ENCODE measurements at regions not wholly inside any gene's neighbourhood (a gene's known extent, or its start where the extent isn't known, plus 50 kb on each side); places are given as distances from the start of the nearest gene placed in this dataset.

DNA sequence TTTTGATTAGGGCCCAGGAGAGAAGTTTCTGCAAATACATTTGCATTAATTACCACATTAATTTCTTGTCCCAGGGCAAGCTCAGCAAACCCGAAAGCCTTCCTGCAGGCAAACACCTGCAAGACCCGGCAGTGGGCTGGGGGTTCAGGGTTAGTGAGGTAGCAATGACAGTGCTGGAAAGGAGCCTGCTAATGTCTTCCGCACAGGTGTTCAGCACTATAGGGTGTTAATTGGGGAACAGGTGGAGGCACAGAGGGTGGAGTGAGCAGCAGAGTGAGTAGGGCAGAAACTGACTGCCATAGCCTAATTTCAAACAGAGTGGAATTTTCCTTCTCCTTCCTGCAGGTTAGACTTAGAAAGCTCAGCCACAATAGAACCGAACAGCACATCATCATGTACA is 50.9 kb upstream of the UBASH3B start:
- DNase-seq, result no peak
- TF ChIP-seq, protein P1, sequence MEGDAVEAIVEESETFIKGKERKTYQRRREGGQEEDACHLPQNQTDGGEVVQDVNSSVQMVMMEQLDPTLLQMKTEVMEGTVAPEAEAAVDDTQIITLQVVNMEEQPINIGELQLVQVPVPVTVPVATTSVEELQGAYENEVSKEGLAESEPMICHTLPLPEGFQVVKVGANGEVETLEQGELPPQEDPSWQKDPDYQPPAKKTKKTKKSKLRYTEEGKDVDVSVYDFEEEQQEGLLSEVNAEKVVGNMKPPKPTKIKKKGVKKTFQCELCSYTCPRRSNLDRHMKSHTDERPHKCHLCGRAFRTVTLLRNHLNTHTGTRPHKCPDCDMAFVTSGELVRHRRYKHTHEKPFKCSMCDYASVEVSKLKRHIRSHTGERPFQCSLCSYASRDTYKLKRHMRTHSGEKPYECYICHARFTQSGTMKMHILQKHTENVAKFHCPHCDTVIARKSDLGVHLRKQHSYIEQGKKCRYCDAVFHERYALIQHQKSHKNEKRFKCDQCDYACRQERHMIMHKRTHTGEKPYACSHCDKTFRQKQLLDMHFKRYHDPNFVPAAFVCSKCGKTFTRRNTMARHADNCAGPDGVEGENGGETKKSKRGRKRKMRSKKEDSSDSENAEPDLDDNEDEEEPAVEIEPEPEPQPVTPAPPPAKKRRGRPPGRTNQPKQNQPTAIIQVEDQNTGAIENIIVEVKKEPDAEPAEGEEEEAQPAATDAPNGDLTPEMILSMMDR (IDR thresholded peaks at IDR 0.05; ENCODE audit: low read depth, low read length), result no peak
- Histone ChIP-seq H3K27me3 (ENCODE audit: insufficient read depth, low read depth, severe bottlenecking) (peaks cover 59% of the 10 kb centered on the region), H3K27ac (no peak overlapping the region), H3K36me3 (no peaks in the 10 kb centered on the region), H3K4me3 (ENCODE audit: low read depth, low read length) (no peak overlapping the region), H3K9me3 (ENCODE audit: severe bottlenecking) (no peaks in the 10 kb centered on the region)

DNA sequence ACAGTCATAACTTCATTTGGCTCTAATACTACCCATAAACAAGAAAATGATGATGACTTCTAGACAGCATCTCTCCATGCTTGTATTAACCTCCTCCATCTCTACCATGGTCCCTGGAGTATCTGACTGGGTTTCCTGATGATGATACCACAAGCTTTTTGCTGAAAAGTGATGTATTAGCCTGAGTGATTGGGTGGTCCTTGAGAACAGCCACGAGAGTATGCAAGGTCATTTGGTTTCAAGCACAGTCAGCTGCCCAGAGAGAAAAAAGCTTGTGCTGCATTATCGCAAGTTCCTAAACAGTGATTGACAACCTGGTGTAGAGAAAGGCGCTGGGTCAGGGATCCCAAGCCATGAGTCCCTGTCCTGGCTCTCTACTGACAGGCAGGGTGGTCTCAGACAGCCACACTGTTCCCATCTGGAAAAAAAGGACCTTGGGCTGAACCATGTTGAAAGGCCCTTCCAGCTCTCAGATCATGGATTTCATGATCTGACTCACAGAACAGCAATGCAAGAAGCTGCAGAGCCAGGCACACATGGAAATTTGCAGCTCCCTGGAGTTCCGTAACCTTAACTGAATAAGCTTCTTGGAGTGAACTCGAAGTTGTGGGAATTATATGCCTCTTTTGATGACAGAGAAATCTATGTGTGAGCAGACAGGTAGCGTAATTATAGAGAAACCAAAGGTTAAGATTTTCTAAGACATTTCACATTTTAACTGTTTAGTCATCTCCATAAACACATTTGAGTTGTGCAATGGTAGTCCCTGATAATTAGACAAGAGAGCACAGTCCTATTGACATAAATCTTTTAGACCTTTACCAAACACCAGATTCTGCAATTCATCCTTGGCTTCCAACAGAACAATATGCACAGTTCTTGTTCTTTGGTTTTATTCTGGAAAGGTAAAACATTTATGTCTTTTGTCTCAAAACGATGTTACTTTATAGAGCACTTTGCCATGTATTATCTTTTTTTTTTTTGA is 54.1 kb upstream of the UBASH3B start:
- no peak overlapping the region for H3K4me3 ChIP-seq (ENCODE audit: low read depth, low read length)
- no peak for DNase-seq
- TF ChIP-seq, protein P1 (IDR thresholded peaks at IDR 0.05; ENCODE audit: low read depth, low read length), result no peak
- no peaks in the 10 kb centered on the region for H3K36me3 ChIP-seq
- peaks cover 70% of the 10 kb centered on the region for H3K27me3 ChIP-seq (ENCODE audit: insufficient read depth, low read depth, severe bottlenecking)
- no peaks in the 10 kb centered on the region for H3K9me3 ChIP-seq (ENCODE audit: severe bottlenecking)
- no peak overlapping the region for H3K27ac ChIP-seq

DNA sequence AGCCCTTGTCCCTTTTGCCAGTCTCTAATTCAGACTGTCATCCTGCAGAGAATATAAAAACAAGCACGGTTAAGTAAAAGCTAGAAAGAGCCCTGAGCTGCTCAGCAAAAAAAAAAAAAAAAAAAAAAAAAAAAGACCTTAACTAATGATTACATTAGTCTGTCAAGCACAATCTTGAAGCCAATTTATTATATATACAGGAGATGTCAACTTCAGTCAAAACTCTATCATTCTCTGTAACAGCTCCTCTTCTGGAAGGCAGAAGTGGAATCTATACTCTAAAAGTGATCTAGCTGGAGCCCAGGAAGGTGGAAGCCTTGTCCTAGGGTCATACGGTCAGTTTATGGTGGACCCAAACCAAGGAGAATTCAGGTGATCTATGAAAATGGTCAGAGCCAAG is 55.2 kb upstream of the UBASH3B start:
- Histone ChIP-seq H3K4me3 (ENCODE audit: low read depth, low read length) (no peak overlapping the region), H3K36me3 (no peaks in the 10 kb centered on the region), H3K27ac (no peak overlapping the region), H3K9me3 (ENCODE audit: severe bottlenecking) (no peaks in the 10 kb centered on the region), H3K27me3 (ENCODE audit: insufficient read depth, low read depth, severe bottlenecking) (peaks cover 68% of the 10 kb centered on the region)
- no peak for DNase-seq
- TF ChIP-seq, protein P1 (IDR thresholded peaks at IDR 0.05; ENCODE audit: low read depth, low read length), result no peak

DNA sequence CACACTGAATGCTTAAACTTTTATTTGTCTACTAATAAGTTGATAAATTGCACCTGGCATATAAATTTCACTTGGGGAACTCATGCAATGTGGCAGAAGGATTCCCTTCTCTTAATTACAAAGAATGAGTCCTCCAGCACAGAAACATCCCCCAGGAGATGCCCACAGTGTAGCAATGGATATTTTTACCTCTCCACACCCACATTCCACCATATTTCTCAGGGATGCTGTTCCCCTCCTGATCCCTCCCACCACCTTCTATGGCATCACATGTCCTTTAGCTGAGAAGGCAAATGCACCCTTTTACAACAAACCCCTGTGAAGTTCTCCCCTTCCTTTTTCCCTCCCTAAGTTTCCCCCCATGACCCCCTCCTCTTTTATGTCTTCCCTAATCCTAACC is 56.1 kb upstream of the UBASH3B start:
- Histone ChIP-seq H3K36me3 (no peaks in the 10 kb centered on the region), H3K9me3 (ENCODE audit: severe bottlenecking) (no peaks in the 10 kb centered on the region), H3K27me3 (ENCODE audit: insufficient read depth, low read depth, severe bottlenecking) (peaks cover 61% of the 10 kb centered on the region), H3K4me3 (ENCODE audit: low read depth, low read length) (no peak overlapping the region), H3K27ac (no peak overlapping the region)
- TF ChIP-seq, protein P1 (IDR thresholded peaks at IDR 0.05; ENCODE audit: low read depth, low read length), result no peak
- no peak for DNase-seq

DNA sequence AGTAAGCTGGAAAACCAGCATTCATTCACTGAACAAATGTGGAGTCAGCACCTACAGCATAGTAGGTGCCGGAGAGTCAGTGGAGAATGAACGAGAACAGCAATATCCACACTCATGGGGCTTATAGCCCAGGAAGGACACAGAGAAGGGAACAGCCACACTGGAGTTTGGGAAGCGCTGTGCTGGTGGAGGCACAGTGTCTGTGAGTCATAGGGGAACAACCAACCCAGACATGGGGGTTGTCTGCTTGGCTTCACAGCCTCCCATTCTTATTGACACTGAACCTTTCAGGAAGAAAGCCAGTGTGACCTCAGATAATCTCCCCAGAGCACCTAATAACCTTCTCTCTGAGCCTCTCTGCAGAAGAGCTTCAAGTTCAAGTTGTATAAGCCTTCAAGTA is 56.6 kb upstream of the UBASH3B start:
- no peak overlapping the region for H3K4me3 ChIP-seq (ENCODE audit: low read depth, low read length)
- H3K9me3 ChIP-seq (ENCODE audit: severe bottlenecking), result no peaks in the 10 kb centered on the region
- H3K36me3 ChIP-seq, result no peaks in the 10 kb centered on the region
- no peak for DNase-seq
- TF ChIP-seq, protein P1 (IDR thresholded peaks at IDR 0.05; ENCODE audit: low read depth, low read length), result no peak
- H3K27ac ChIP-seq, result no peak overlapping the region
- H3K27me3 ChIP-seq (ENCODE audit: insufficient read depth, low read depth, severe bottlenecking), result peaks cover 57% of the 10 kb centered on the region
